HEK293 (cell line): ENCODE measurements at regions not wholly inside any gene's neighbourhood (a gene's known extent, or its start where the extent isn't known, plus 50 kb on each side); places are given as distances from the start of the nearest gene placed in this dataset.

ENCODE experiments used
- CTCF ChIA-PET: fragments of 350-600 bp; formaldehyde crosslinking; extraction: SDS; loops from one replicate; lab custom pipeline; 2021; ENCODE audit warnings: antibody characterized with exemption; lab: Yijun Ruan, JAX
- POLR2A ChIA-PET: fragments of 300-600 bp; formaldehyde crosslinking; extraction: SDS; loops from one replicate; lab custom pipeline; 2020; ENCODE audit warnings: antibody characterized with exemption, inconsistent platforms; lab: Yijun Ruan, JAX
- H3K27ac ChIP-seq: fragments of 200-500 bp; sonication (Bioruptor generic); 2 replicates; pipeline ENCODE4 v1.5.1; 2014; ENCODE audit warnings: low read depth, low read length, control low read depth, inconsistent platforms; ENCODE audit errors: extremely low read depth
- H3K36me3 ChIP-seq, 2 experiments: fragments of 200-500 bp in 1 of 2; sonication (Bioruptor generic) in 1 of 2; 1 replicate in 1 of 2; 2 replicates in 1 of 2; pipeline ENCODE4 v1.5.1; 2014 to 2017; ENCODE audit warnings: inconsistent platforms in 2 of 2, low read length in 2 of 2; ENCODE audit not compliant: control insufficient read depth in 2 of 2, insufficient read depth in 1 of 2
- H3K4me1 ChIP-seq: fragments of 200-500 bp; sonication (Bioruptor generic); 2 replicates; pipeline ENCODE4 v1.5.1; 2014; ENCODE audit warnings: mild to moderate bottlenecking, low read length, inconsistent platforms; ENCODE audit not compliant: control insufficient read depth, insufficient read depth
- H3K4me3 ChIP-seq: 2 replicates; pipeline ENCODE4 v1.5.1; 2011; ENCODE audit warnings: low read depth, mild to moderate bottlenecking, control low read depth, low read length, moderate library complexity
- H3K9me3 ChIP-seq: fragments of 200-500 bp; sonication (Bioruptor generic); 2 replicates; pipeline ENCODE4 v1.5.1; 2014; ENCODE audit warnings: low read depth, low read length, inconsistent platforms; ENCODE audit not compliant: control insufficient read depth, insufficient read depth
- GLIS1 ChIP-seq: fragments of 450-650 bp; formaldehyde crosslinking; IDR thresholded peaks from 2 replicates; pipeline ENCODE4 v1.5.1; 2016; ENCODE audit warnings: missing biosample characterization, missing genetic modification characterization
- PRDM10 ChIP-seq: fragments of 450-650 bp; formaldehyde crosslinking; IDR thresholded peaks from 2 replicates; pipeline ENCODE4 v1.5.1; 2016; ENCODE audit warnings: missing biosample characterization, missing genetic modification characterization
- PRDM2 ChIP-seq: fragments of 450-650 bp; formaldehyde crosslinking; IDR thresholded peaks from 2 replicates; pipeline ENCODE4 v1.5.1; 2016; ENCODE audit warnings: missing biosample characterization, missing genetic modification characterization, borderline replicate concordance
- ZNF223 ChIP-seq: fragments of 450-650 bp; formaldehyde crosslinking; IDR thresholded peaks from 2 replicates; pipeline ENCODE4 v1.5.1; 2016; ENCODE audit warnings: missing biosample characterization, missing genetic modification characterization
- ZNF280D ChIP-seq: fragments of 450-650 bp; formaldehyde crosslinking; IDR thresholded peaks from 2 replicates; pipeline ENCODE4 v1.5.1; 2016; ENCODE audit warnings: missing biosample characterization, missing genetic modification characterization
- ZNF549 ChIP-seq: fragments of 450-650 bp; IDR thresholded peaks from 2 replicates; pipeline ENCODE4 v1.5.1; 2018; ENCODE audit warnings: missing biosample characterization, missing genetic modification characterization, mild to moderate bottlenecking, inconsistent platforms, moderate library complexity
- ZNF571 ChIP-seq: fragments of 450-650 bp; formaldehyde crosslinking; IDR thresholded peaks from 2 replicates; pipeline ENCODE4 v1.5.0; 2017; ENCODE audit warnings: missing biosample characterization, missing genetic modification characterization
- ZNF626 ChIP-seq: fragments of 450-650 bp; sonication (Bioruptor Pico); formaldehyde crosslinking; IDR thresholded peaks from 2 replicates; pipeline ENCODE4 v1.5.1; 2018; ENCODE audit warnings: missing biosample characterization, missing genetic modification characterization, inconsistent platforms
- ZNF701 ChIP-seq: fragments of 450-650 bp; formaldehyde crosslinking; IDR thresholded peaks from 2 replicates; pipeline ENCODE4 v1.5.1; 2016; ENCODE audit warnings: missing biosample characterization, missing genetic modification characterization
- ZNF768 ChIP-seq: fragments of 450-650 bp; formaldehyde crosslinking; IDR thresholded peaks from 2 replicates; pipeline ENCODE4 v1.5.1; 2018; ENCODE audit warnings: missing biosample characterization, mild to moderate bottlenecking, missing genetic modification characterization
- ZNF830 ChIP-seq: fragments of 450-650 bp; IDR thresholded peaks from 2 replicates; pipeline ENCODE4 v1.5.0; 2018; ENCODE audit warnings: missing biosample characterization, missing genetic modification characterization, low read depth, mild to moderate bottlenecking, moderate library complexity
- ZSCAN23 ChIP-seq: fragments of 450-650 bp; formaldehyde crosslinking; IDR thresholded peaks from 2 replicates; pipeline ENCODE4 v1.5.1; 2016; ENCODE audit warnings: missing biosample characterization, missing genetic modification characterization

- H3K4me1 ChIP-seq, result no peaks in the 10 kb centered on the region
- H3K9me3 ChIP-seq, result no peaks in the 10 kb centered on the region
- TF ChIP-seq ZNF830 (tag by site-specific recombination) (no peak), ZNF549 (tag by site-specific recombination) (no peak), PRDM10 (tag by site-specific recombination) (no peak), ZSCAN23 (no peak), ZNF280D (no peak), ZNF571 (tag by site-specific recombination) (no peak), ZNF626 (tag by site-specific recombination) (no peak), ZNF223 (tag by site-specific recombination) (no peak), ZNF701 (tag by site-specific recombination) (no peak), GLIS1 (tag by site-specific recombination) (no peak), PRDM2 (tag by site-specific recombination) (no peak), ZNF768 (tag by site-specific recombination) (no peak)
- ChIA-PET CTCF (interaction anchor here (1.0 kb wide), 1 partner anchor 25 kb away, joined by 3 read pairs; no protein-coding TSS in a partner anchor), POLR2A (no interaction called here)
- no peak overlapping the region for H3K27ac ChIP-seq
- H3K4me3 ChIP-seq, result no peak overlapping the region
- H3K36me3 ChIP-seq, result no peaks in the 10 kb centered on the region
Observed at GRCh38 chr14:65849558-65849957, 437.0 kb downstream of the FUT8 start.
